B cell (primary cell): ENCODE measurements at regions not wholly inside any gene's neighbourhood (a gene's known extent, or its start where the extent isn't known, plus 50 kb on each side); places are given as distances from the start of the nearest gene placed in this dataset.

Experiments used
- EZH2 ChIP-seq: IDR thresholded peaks from 2 replicates; pipeline ENCODE4 v1.6.1; 2012; ENCODE audit warnings: borderline replicate concordance, low read depth, mild to moderate bottlenecking, moderate library complexity, low read length; ENCODE audit not compliant: insufficient read depth, poor library complexity, severe bottlenecking
- TF ChIP-seq, protein P1 (sequence below): fragments of 200-600 bp; IDR thresholded peaks from one replicate; pipeline ENCODE4 v1.8.0; 2022; ENCODE audit warnings: antibody characterized with exemption, mild to moderate bottlenecking

DNA sequence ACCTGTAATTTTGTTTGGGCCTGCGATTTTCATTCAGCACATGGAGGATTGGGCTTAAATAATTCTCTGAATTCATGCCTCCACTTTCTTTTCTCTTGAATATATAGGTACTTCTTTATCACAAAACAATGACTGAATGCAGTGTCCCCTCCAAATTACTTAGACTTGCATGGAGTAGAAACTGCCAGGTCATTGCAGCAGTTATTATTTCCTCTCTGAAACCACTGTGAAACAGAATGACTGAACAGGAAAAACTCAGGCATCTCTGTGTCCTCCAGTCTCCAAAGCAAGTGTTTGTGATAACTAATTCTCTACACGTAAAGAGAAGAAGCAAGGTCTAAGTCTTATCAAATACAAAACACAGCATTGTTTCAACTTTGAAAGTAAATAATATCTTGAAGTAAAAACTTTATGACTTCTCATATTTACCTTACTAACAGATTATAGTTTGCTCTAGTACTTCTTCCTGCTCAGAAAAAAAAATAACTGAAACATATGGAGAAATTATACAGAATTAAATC is 144.5 kb upstream of the DIAPH2 start:
- TF ChIP-seq, protein P1, sequence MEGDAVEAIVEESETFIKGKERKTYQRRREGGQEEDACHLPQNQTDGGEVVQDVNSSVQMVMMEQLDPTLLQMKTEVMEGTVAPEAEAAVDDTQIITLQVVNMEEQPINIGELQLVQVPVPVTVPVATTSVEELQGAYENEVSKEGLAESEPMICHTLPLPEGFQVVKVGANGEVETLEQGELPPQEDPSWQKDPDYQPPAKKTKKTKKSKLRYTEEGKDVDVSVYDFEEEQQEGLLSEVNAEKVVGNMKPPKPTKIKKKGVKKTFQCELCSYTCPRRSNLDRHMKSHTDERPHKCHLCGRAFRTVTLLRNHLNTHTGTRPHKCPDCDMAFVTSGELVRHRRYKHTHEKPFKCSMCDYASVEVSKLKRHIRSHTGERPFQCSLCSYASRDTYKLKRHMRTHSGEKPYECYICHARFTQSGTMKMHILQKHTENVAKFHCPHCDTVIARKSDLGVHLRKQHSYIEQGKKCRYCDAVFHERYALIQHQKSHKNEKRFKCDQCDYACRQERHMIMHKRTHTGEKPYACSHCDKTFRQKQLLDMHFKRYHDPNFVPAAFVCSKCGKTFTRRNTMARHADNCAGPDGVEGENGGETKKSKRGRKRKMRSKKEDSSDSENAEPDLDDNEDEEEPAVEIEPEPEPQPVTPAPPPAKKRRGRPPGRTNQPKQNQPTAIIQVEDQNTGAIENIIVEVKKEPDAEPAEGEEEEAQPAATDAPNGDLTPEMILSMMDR, result no peak
- no peak for TF ChIP-seq EZH2
